ENCODE measurements at regions not wholly inside any gene's neighbourhood (a gene's known extent, or its start where the extent isn't known, plus 50 kb on each side); places are given as distances from the start of the nearest gene placed in this dataset.
"Not testable (repeated sequence)": the region's sequence is repeated elsewhere in the genome, so short reads cannot be mapped to it uniquely, and the experiment has no call there.

- no peaks in the 10 kb centered on the region for H3K36me3 ChIP-seq
- H3K4me1 ChIP-seq: no peaks in the 10 kb centered on the region
- no peak overlapping the region for H3K4me3 ChIP-seq
- H3K9me3 ChIP-seq: no peaks in the 10 kb centered on the region
- no peak for DNase-seq
- TF ChIP-seq CTCF (IDR thresholded peaks at IDR 0.05): no peak
- intact Hi-C loops (cut with DNase I): no loop called here
- no peak overlapping the region for H3K27ac ChIP-seq
- H3K27me3 ChIP-seq: no peaks in the 10 kb centered on the region
- no peak for ATAC-seq
These were observed 407.6 kb upstream of the SPHKAP start for GRCh38 chr2:228589115-228589514.

- Histone ChIP-seq H3K4me1 (no peaks in the 10 kb centered on the region), H3K4me3 (no peak overlapping the region), H3K27me3 (no peaks in the 10 kb centered on the region), H3K36me3 (no peaks in the 10 kb centered on the region), H3K27ac (no peak overlapping the region), H3K9me3 (no peaks in the 10 kb centered on the region)
- no peak for TF ChIP-seq CTCF (IDR thresholded peaks at IDR 0.05)
- intact Hi-C loops (cut with DNase I): no loop called here
- no peak for ATAC-seq
- no peak for DNase-seq
These were observed 400.2 kb upstream of the SPHKAP start for GRCh38 chr2:228581731-228582130.

- no peak for ATAC-seq
- intact Hi-C loops (cut with DNase I): no loop called here
- no peaks in the 10 kb centered on the region for H3K9me3 ChIP-seq
These were observed 394.4 kb upstream of the SPHKAP start for GRCh38 chr2:228575897-228576296.

GRCh38 chr2:228568275-228568674, 386.8 kb upstream of the SPHKAP start:
- DNase-seq; H3K9me3 ChIP-seq; ATAC-seq; H3K27me3 ChIP-seq; H3K27ac ChIP-seq; H3K36me3 ChIP-seq; H3K4me3 ChIP-seq; H3K4me1 ChIP-seq; intact Hi-C loops (cut with DNase I): not testable (repeated sequence)

More at GRCh38 chr2:228575897-228576296, 394.4 kb upstream of the SPHKAP start:
- DNase-seq: no peak
- no peaks in the 10 kb centered on the region for H3K27me3 ChIP-seq
- H3K36me3 ChIP-seq: no peaks in the 10 kb centered on the region
- no peak overlapping the region for H3K27ac ChIP-seq
- no peak overlapping the region for H3K4me3 ChIP-seq
- TF ChIP-seq CTCF (IDR thresholded peaks at IDR 0.05): no peak
- H3K4me1 ChIP-seq: no peaks in the 10 kb centered on the region

GRCh38 chr2:228561816-228562215, 380.3 kb upstream of the SPHKAP start:
- Histone ChIP-seq H3K4me1 (no peaks in the 10 kb centered on the region), H3K4me3 (no peak overlapping the region), H3K27me3 (no peaks in the 10 kb centered on the region), H3K27ac (no peak overlapping the region), H3K36me3 (no peaks in the 10 kb centered on the region), H3K9me3 (no peaks in the 10 kb centered on the region)
- ATAC-seq (no peak), DNase-seq (no peak)
- TF ChIP-seq CTCF (IDR thresholded peaks at IDR 0.05): no peak
- intact Hi-C loops (cut with DNase I): no loop called here

- no peaks in the 10 kb centered on the region for H3K9me3 ChIP-seq
- H3K4me3 ChIP-seq: no peak overlapping the region
- H3K4me1 ChIP-seq: no peaks in the 10 kb centered on the region
- no peak for ATAC-seq
- H3K27me3 ChIP-seq: no peaks in the 10 kb centered on the region
- no peaks in the 10 kb centered on the region for H3K36me3 ChIP-seq
- H3K27ac ChIP-seq: no peak overlapping the region
- DNase-seq: no peak
- intact Hi-C loops (cut with DNase I): no loop called here
- TF ChIP-seq CTCF (IDR thresholded peaks at IDR 0.05): no peak
These were observed 378.4 kb upstream of the SPHKAP start for GRCh38 chr2:228559774-228560415.

Measured in upper lobe of right lung (tissue), 1 donor.